DLD1 (cell line): ENCODE measurements at regions not wholly inside any gene's neighbourhood (a gene's known extent, or its start where the extent isn't known, plus 50 kb on each side); places are given as distances from the start of the nearest gene placed in this dataset.

Experiments used
- in situ Hi-C: cut with HindIII; loops from 2 replicates; pipeline ENCODE4 v1.10.0; 2017; ENCODE audit warnings: low sequenced_read_pairs

GRCh38 chr11:116601814-116602636, 170.8 kb downstream of the BUD13 start:
- in situ Hi-C loops, result no loop called here

DNA sequence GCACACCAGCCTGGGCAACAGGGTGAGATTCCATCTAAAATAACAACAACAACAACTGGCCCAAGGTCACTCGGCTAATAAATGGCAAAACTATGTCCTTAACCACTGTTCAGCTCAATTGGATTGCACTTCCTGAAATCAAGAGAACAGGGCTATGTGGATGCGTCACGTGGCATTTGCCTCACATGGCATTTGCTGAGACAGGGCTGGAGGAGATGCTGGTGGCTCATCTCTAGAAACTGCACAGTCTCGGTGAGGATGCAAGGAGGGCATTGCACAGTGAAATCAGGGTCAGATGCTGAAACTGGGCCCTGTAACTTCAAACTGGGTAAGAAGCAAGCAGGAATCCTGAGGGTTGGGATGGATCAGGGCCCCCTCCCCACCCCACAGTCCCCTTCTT, 171.9 kb downstream of the BUD13 start:
- in situ Hi-C loops, result no loop called here

DNA sequence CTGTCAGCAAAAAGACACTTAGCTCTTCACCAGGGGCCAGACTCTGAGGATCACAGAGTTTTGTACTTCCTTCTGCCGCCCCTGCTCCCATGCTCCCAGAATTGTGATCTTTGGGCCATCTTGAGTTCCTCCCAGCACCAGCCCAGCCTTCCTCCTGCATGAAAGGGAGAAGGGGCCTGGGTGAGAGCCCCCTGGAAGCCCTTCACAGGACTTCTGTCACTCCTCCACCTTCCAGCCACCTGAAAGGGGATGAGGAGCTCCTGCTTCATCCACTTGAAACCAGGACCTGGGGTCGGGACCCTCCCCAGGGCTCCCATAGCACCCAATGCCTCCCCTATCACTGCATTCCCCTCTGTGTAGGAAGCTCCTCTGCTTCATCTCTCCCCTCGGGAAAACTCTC, 174.2 kb downstream of the BUD13 start:
- in situ Hi-C loops, result no loop called here

DNA sequence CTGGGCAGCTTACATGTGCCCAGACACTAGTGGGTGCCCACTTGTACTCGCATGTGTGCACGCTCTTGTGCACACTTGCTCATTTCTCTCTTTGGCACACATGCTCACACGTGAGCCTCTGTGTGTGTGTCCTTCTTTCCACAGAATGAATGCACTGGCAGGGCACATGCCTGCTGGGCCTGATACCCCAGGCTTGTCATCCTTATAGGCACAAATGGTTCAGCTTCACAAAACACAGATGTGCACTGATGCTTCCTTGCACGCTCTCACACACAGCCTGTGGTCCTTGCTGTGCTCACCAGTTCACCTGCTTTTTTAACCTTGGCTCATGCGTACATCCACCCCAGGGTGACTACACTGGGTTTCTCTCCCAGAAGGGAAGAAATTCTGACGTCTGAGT, 174.8 kb downstream of the BUD13 start:
- in situ Hi-C loops, result no loop called here

DNA sequence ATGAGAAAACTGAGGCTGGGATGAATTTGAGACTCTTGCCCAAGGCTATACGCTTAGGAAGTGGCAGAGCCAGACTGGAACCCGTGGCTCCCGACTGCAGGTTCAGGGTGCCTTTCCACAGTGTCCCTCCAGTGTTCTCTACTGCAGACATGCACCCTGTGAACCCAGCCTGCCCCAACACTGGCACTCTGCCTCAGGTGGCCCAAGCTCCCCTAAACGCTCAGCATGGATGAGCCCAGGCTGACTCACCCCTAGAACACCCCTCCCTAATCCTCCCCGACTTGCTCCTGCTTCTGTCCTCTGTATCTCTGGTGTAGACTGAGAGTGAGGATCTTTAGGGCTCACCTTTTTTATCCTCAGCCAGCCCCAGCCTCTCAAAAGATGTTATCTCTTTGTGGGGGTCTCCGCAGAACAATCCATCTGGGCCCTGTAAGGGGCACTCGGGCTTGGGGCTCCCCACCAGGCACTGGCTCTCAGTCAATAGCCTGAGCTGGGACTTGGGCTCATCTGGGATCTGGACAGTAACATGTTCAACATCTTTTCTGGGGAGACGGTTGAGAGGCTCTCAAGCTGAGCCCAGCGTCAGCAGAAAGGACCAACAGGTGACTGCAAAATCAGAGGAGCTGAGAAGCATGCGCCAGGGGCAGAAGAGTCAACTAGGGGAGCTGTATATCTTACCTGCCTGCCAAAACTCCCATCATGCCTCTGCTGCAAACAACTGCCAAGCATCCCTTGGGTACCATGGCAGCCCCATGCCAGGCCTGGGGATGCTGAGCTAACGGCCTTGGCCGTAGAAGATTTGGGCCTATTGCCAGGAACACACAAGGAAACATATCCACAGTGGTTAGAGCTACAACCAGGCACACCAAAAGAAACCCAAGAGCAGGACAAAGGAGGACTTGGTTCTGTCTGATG, 176.2 kb downstream of the BUD13 start:
- in situ Hi-C loops, result no loop called here

DNA sequence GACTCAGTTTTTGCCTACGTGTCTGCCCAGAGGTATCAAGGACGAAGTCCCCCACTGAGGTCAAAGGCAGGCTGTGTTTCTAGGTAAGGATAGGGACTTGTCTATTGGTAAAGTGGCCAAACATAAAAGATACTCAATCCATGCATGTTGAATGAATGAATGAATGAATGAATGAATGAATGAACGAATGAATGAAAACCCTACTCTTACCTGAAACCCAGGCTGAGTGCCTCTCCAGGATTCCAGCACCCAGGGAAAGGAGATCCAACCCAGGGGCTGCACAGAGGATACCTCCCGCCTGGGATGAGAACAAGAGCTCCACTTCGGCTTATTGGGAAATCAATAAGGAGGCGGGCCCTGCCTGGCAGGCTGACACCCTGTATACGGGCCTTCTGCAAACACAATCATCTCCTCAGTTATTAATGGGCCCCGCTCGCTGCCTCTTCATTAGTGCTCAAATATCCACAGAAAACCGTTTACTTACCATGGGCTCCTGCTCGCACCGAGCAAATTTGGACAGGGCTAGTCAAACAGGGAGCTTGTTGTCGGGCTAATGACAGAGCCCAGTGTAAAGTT, 177.4 kb downstream of the BUD13 start:
- in situ Hi-C loops, result no loop called here

GRCh38 chr11:116590844-116591570, 181.8 kb downstream of the BUD13 start:
- in situ Hi-C loops, result no loop called here

- in situ Hi-C loops, result no loop called here
Observed at GRCh38 chr11:116589402-116589801, 183.4 kb downstream of the BUD13 start.

- in situ Hi-C loops, result no loop called here
Observed at GRCh38 chr11:116586392-116586791, 186.4 kb downstream of the BUD13 start.

DNA sequence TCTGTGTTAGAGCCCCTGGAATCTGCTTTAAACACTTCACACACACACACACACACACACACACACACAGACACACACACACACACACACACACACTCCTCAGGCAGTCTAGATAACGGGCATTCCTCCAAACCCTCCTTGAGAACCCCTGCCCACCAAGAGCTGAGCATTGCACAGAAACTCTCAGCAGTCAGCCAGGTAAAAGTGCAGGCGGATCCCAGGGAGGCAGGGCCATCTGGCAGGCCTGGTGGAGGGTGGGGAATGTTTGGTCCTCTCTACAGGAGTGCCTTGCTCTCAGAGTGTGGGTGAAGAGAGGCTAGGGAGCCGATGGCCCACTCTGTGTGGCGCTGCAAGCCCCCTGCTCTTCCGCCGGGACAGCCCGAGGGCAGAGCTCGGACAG, 190.2 kb downstream of the BUD13 start:
- in situ Hi-C loops, result no loop called here

DNA sequence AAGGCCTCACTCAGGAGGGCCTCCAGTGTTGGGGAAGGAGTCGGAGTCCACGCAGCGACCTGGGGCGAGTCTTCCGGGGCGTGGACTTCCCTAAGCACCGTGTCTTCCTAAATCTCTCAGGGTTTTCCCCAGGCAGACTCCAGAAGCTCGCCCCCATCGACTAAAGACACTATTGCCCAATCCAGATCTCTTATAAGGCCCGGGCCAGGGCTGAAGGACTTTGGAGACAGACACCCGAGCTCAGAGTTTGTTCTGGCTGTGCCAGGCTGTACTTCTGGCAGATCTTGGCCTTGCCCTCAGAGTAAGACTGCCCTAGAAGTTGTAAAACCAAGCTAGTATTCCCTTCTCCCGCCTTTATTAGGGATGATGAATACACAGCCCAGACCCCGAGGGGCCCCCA, 191.4 kb downstream of the BUD13 start:
- in situ Hi-C loops, result no loop called here

DNA sequence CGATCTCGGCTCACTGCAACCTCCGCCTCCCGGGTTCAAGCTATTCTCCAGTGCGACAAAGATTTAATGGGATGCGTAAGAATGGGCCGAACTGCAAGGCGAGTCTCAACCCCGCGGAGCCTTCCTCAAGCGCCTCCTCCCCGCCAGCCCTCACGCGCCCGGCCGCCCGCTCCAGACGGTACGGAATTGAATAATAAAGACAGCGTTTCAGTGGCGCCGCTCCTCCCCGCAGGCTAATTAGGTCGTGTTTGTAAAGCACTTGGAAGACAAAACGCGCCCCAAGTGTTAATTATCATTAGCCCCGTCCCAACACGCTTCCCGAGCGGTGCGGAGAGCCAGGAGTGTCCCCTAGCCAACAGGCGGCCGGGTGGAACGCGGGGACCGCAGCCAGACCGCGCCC, 192.0 kb downstream of the BUD13 start:
- in situ Hi-C loops, result no loop called here

DNA sequence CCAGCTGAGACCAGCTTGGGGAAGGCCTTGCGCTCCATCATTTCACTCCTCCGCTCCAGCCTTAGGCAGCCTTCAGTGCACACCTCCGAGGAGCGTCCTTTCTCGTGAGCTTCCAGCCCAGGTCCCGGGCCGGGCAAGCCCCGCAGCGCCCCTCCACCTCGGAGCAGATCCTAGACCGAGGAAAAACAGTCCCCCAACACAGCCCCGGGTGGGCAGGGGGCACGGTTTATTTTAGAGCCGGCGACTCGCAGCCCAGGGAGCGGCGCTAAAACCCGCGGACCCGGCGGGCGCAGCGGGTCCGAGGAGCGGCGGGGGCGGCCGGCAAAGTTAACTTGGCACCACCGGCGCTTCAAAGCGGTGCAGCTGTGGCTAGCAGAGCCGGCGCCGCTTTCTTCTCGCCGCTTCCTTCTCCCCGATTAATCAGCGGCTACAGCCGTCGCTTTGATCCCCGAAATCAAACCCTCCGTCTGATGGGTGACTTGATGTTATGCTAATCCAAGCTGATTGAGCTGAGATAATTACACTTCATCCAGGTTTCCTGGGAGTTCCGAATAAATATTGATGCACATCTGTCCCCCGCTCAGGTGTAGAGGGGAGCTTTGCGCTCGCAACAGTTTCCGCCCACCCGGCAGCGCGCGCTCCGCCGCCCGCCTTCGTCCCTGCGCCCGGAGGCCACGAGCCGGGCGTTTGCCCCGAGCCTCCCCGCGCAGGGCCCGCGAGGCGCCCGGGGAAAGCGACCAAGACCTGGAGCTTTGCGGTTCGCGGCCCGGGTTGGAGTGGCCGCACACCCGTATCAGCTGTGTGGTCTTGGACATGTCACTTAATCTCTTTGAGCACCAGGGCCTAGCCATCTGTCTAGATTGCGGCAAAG, 192.7 kb downstream of the BUD13 start:
- in situ Hi-C loops, result no loop called here

- in situ Hi-C loops, result no loop called here
Observed at GRCh38 chr11:116579031-116579653, 193.6 kb downstream of the BUD13 start.

DNA sequence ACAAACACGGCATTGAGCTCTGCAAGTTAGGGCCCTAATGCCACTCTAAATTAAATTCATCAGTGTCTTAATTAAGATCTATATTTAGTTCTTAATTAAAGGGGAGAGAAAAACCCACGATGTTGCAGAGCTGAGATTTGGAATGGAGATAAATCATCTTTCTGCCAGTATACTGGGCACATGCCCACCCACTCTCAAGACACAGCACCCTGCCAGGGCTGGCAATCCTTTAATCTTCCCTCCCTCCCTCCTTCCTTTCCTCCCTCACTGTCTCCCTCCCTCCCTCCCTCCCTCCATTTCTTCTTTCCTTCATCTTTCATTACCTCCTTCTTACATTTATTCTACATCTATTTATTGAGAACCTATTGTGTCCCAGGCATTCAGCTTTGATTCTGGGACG, 194.8 kb downstream of the BUD13 start:
- in situ Hi-C loops, result no loop called here

- in situ Hi-C loops, result no loop called here
Observed at GRCh38 chr11:116577273-116577672, 195.5 kb downstream of the BUD13 start.

GRCh38 chr11:116576526-116576925, 196.3 kb downstream of the BUD13 start:
- in situ Hi-C loops, result no loop called here

GRCh38 chr11:116567721-116568242, 205.0 kb downstream of the BUD13 start:
- in situ Hi-C loops, result no loop called here

- in situ Hi-C loops, result no loop called here
Observed at GRCh38 chr11:116563712-116564047, 209.1 kb downstream of the BUD13 start.
